ENCODE measurements at regions not wholly inside any gene's neighbourhood (a gene's known extent, or its start where the extent isn't known, plus 50 kb on each side); places are given as distances from the start of the nearest gene placed in this dataset.

GRCh38 chr5:110092955-110093785 is 403.4 kb downstream of the MAN2A1 start:
- H3K27ac ChIP-seq = no peak overlapping the region
- no peak overlapping the region for H3K4me3 ChIP-seq (replicated peaks in 1 of 3)
- TF ChIP-seq POLR2A (IDR thresholded peaks at IDR 0.05) = no peak
- TF ChIP-seq CTCF (IDR thresholded peaks at IDR 0.05) = no peak
- no peaks in the 10 kb centered on the region for H3K27me3 ChIP-seq
- no peaks in the 10 kb centered on the region for H3K36me3 ChIP-seq
- WGBS, 2 donors = 84% methylated on average over 4 of the region's 4 CpGs
- no peaks in the 10 kb centered on the region for H3K9me3 ChIP-seq
- DNase-seq = no peak
- intact Hi-C loops (cut with DNase I) = no loop called here
- H3K4me1 ChIP-seq = no peaks in the 10 kb centered on the region

GRCh38 chr5:110094109-110094508 is 404.4 kb downstream of the MAN2A1 start:
- DNase-seq = no peak
- H3K27ac ChIP-seq = no peak overlapping the region
- no peak overlapping the region for H3K4me3 ChIP-seq (replicated peaks in 1 of 3)
- H3K27me3 ChIP-seq = no peaks in the 10 kb centered on the region
- H3K36me3 ChIP-seq = no peaks in the 10 kb centered on the region
- 96 to 97% methylated on average over 2 of the region's 2 CpGs for WGBS, 2 donors
- intact Hi-C loops (cut with DNase I) = no loop called here
- H3K9me3 ChIP-seq = no peaks in the 10 kb centered on the region
- no peaks in the 10 kb centered on the region for H3K4me1 ChIP-seq
- TF ChIP-seq CTCF (IDR thresholded peaks at IDR 0.05) (no peak), POLR2A (IDR thresholded peaks at IDR 0.05) (no peak)

- TF ChIP-seq POLR2A (IDR thresholded peaks at IDR 0.05) (no peak), CTCF (IDR thresholded peaks at IDR 0.05) (no peak)
- no peak overlapping the region for H3K27ac ChIP-seq
- intact Hi-C loops (cut with DNase I) = no loop called here
- H3K4me3 ChIP-seq (replicated peaks in 1 of 3) = no peak overlapping the region
- DNase-seq = no peak
- no peaks in the 10 kb centered on the region for H3K4me1 ChIP-seq
- H3K36me3 ChIP-seq = no peaks in the 10 kb centered on the region
- no peaks in the 10 kb centered on the region for H3K27me3 ChIP-seq
- H3K9me3 ChIP-seq = no peaks in the 10 kb centered on the region
Measured at GRCh38 chr5:110094548-110094947, 404.8 kb downstream of the MAN2A1 start.

- no peaks in the 10 kb centered on the region for H3K4me1 ChIP-seq
- H3K27ac ChIP-seq = no peak overlapping the region
- TF ChIP-seq POLR2A (IDR thresholded peaks at IDR 0.05) (no peak), CTCF (IDR thresholded peaks at IDR 0.05) (no peak)
- H3K27me3 ChIP-seq = no peaks in the 10 kb centered on the region
- H3K36me3 ChIP-seq = no peaks in the 10 kb centered on the region
- 86 to 93% methylated on average over 1 of the region's 1 CpG for WGBS, 2 donors
- intact Hi-C loops (cut with DNase I) = no loop called here
- no peak for DNase-seq
- no peak overlapping the region for H3K4me3 ChIP-seq (replicated peaks in 1 of 3)
- H3K9me3 ChIP-seq = no peaks in the 10 kb centered on the region
Measured at GRCh38 chr5:110096419-110096818, 406.7 kb downstream of the MAN2A1 start.

- intact Hi-C loops (cut with DNase I) = no loop called here
Measured at GRCh38 chr5:110099572-110099971, 409.8 kb downstream of the MAN2A1 start.

More at GRCh38 chr5:110099572-110099971, 409.8 kb downstream of the MAN2A1 start:
- no peak for TF ChIP-seq CTCF (IDR thresholded peaks at IDR 0.05)
- TF ChIP-seq POLR2A (IDR thresholded peaks at IDR 0.05) = no peak
- Histone ChIP-seq H3K9me3 (no peaks in the 10 kb centered on the region), H3K27me3 (no peaks in the 10 kb centered on the region), H3K4me3 (replicated peaks in 1 of 3) (no peak overlapping the region), H3K27ac (no peak overlapping the region), H3K36me3 (no peaks in the 10 kb centered on the region), H3K4me1 (peaks cover 0 to under 1% of the 10 kb centered on the region in 2 donors)
- DNase-seq = no peak
